GM10248 (cell line): ENCODE measurements at regions not wholly inside any gene's neighbourhood (a gene's known extent, or its start where the extent isn't known, plus 50 kb on each side); places are given as distances from the start of the nearest gene placed in this dataset.

Experiments
- CTCF ChIA-PET: fragments of 300-600 bp; sonication (Branson Sonifier 250); formaldehyde crosslinking; extraction: SDS; loops from one replicate; lab custom pipeline; 2021; ENCODE audit warnings: antibody characterized with exemption; lab: Yijun Ruan, JAX
- POLR2A ChIA-PET: fragments of 350-650 bp; sonication (Branson Sonifier 250); formaldehyde crosslinking; extraction: SDS; loops from one replicate; lab custom pipeline; 2020; ENCODE audit warnings: antibody characterized with exemption; lab: Yijun Ruan, JAX
- DNase-seq: peaks from one replicate; pipeline ENCODE4 v3.0.0; 2012; ENCODE audit errors: extremely low spot score
- CTCF ChIP-seq: IDR thresholded peaks from 2 replicates; pipeline ENCODE4 v1.5.1; 2012; ENCODE audit warnings: mild to moderate bottlenecking, low read depth; ENCODE audit errors: extremely low read depth, missing control alignments, control extremely low read depth

GRCh38 chr21:25822981-25823380, 88.2 kb downstream of the GABPA start:
- no peak for DNase-seq
- POLR2A ChIA-PET, result no interaction called here

GRCh38 chr21:25826652-25827051, 91.9 kb downstream of the GABPA start:
- ChIA-PET CTCF (interaction anchor here (0.7 to 1.7 kb wide), 4 partner anchors 10 to 583 kb away, joined by 3 to 5 read pairs (median 4); no protein-coding TSS in a partner anchor), POLR2A (no interaction called here)
- no peak for TF ChIP-seq CTCF
- no peak for DNase-seq

More at GRCh38 chr21:25822981-25823380, 88.2 kb downstream of the GABPA start:
- no peak for TF ChIP-seq CTCF
- CTCF ChIA-PET, result no interaction called here

DNA sequence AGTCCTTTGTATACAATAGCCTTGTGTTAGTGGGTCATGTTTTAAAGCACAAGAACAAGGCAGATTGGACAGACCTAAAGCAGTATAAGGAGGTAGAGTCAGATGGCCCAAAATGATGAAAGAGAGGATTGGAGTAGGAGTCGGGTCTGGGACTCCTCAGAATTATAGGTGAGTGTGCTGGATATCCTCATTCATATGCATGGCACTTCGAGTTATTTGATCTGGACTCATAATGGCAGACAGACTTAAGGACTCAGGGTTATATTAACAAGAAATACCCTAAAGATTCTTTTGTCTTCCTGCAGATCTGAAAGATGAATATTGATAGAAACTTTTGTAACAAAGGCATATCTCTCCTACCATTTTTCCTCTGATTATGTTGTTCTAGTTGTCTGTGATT, 92.7 kb downstream of the GABPA start:
- no peak for DNase-seq
- ChIA-PET CTCF (interaction anchor here (1.1 kb wide), 1 partner anchor 27 kb away, joined by 3 read pairs; no protein-coding TSS in a partner anchor), POLR2A (no interaction called here)
- no peak for TF ChIP-seq CTCF
